SIG-M5 treated with dmso at 0.1 percent for 504 hours (cell line): ENCODE measurements at regions not wholly inside any gene's neighbourhood (a gene's known extent, or its start where the extent isn't known, plus 50 kb on each side); places are given as distances from the start of the nearest gene placed in this dataset.

Experiments
- DNase-seq: peaks from one replicate; lab custom pipeline; 2025; ENCODE audit not compliant: unreplicated experiment; lab: John Stamatoyannopoulos, UW

DNA sequence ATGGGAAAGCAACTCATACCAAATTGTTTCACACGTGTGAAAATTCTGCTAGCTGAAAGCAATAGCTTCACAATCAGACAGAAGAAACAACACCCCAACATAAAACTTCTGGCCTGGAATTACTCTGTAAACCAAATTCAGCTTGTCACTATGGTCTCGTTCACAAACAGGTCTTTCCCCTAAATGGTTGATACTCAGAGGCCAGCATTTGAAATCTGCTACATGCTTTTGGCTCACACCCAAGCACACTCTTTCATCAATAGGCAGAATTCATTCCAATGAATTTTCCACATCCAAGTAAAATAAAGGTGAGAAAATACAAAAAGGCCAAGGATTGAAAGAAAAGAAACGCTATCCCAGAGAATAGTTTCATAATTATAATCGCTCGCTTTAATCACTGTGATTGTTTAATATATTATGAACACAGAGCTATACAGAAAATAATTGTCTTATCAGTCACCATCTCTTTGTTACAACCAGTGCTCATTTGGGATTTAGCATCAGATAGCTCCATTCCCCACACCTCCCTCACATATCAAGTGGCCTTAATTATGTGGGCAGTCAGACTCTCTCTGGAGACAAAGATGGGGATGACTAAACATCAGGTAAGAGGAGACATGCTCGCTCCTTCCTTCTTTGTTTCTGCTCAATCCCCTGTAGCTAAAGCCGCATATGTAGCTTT lies 503.8 kb upstream of the ARRDC4 start:
- DNase-seq = no peak

- no peak for DNase-seq
Observed at GRCh38 chr15:97457203-97457847, 503.2 kb upstream of the ARRDC4 start.

- DNase-seq = no peak
Observed at GRCh38 chr15:97459771-97460170, 500.7 kb upstream of the ARRDC4 start.

GRCh38 chr15:97461226-97461625 lies 499.3 kb upstream of the ARRDC4 start:
- no peak for DNase-seq

GRCh38 chr15:97463696-97464095 lies 496.8 kb upstream of the ARRDC4 start:
- no peak for DNase-seq

DNA sequence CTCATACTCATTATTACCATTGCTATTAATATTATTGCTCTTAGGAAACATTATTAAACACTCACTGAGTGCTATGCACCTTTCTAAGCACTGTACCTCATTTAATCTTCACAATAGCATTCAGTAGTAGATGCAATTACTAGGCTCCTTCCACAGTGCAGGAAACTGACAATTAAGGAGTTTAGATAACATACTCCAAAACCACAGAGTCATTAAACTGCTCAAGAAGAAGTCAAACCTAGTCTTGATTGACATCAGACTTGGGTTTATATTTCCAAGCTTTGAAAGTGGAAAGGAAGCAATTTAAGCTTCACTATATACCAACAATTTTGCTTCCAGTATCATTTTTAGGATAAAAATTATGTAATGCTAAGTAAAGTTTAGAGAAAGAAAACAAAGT lies 490.1 kb upstream of the ARRDC4 start:
- DNase-seq = no peak

DNA sequence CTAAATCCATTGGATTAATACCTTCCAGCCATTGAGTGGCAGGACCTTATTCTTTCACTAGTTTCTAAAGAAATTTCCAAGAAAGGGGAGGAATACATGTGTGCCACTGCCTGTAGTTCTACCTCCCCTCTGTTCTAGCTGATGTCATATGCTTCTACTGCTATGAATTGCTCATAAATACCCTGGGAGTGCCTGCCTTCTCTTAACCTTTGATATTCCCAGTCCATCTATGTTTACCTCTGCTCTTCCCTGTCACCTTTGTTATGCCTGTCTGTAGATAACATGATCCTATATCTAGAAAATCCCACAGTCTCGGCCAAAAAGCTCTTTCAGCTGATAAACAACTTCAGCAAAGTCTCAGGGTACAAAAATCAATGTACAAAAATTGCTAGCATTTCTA lies 486.9 kb upstream of the ARRDC4 start:
- DNase-seq = no peak

DNA sequence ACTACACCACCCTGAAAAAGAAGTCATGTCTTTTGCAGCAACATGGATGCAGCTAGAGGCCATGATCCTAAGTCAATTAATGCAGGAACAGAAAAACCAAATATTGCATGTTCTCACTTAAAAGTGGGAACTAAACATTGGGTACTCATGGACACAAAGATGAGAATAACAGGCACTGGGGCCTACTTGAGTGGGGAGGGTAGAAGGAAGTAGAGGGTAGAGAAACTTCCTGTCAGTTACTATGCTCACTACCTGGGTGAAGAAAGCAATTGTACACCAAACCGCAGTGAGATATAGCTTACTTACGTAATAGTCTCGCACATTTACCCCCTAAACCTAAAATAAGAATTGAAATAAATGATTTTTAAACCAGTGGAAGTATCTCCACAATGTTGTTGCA lies 480.5 kb upstream of the ARRDC4 start:
- DNase-seq = peak; percentile 32

DNA sequence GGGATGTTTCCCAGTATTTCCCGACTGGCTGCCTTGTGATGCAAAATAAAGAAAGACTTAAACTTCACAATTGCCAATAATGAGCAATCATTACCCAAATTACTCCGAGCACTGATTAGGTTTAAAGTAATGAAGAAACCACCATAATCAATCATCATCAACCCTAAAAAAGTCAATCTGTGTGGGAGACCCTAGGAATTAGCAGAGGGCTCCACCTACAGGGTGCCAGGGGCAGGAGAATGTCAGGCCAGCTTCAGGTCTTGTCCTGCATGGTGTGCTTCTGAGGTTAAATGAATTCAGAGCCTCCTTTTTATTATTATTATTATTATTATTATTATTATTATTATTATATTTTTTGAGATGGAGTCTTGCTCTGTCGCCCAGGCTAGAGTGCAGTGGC lies 478.0 kb upstream of the ARRDC4 start:
- DNase-seq = no peak

- DNase-seq = no peak
Observed at GRCh38 chr15:97483232-97483631, 477.3 kb upstream of the ARRDC4 start.

GRCh38 chr15:97490429-97490828 lies 470.1 kb upstream of the ARRDC4 start:
- DNase-seq = no peak

DNA sequence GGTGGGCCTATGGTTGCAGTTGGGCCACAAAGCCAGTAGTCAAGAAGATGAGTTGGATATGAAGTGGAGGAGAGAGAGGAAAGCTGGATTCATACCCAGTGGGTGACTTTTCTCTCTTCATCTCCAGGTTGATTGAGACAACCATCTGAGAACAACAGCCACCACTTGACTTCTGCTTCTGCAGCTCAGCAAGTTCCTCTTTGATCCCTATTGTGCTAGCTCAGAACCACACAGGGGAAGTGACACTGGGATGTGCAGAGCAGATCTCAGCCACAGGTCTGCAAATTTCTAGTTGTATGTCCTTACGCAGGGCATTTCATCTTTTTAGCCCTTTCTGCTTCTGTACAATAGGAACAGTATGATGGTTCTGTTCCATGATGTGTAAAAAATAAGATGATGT lies 459.2 kb upstream of the ARRDC4 start:
- peak; percentile 95 for DNase-seq

- DNase-seq = no peak
Observed at GRCh38 chr15:97502038-97502437, 458.5 kb upstream of the ARRDC4 start.

- peak; percentile 93 for DNase-seq
Observed at GRCh38 chr15:97504031-97504792, 456.3 kb upstream of the ARRDC4 start.

DNA sequence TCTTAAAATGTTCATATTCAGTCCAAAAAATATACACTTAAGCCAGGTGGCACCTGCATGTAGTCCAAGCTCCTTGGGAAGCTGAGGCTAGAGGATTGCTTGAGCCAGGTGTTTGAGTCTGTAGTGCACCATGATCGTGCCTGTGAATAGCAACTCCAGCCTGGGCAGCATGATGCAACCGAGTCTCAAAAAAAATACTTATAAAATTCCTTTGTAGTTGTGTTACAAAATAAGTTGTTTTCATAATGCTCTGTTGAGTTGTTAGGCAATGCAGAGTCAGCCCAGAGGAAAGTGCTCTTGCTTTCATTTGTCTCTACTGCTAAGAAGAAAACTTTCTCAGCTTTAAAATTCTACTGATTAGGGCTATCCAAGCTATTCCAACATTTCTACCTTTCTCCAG lies 442.8 kb upstream of the ARRDC4 start:
- peak; percentile 68 for DNase-seq

GRCh38 chr15:97520689-97521088 lies 439.8 kb upstream of the ARRDC4 start:
- DNase-seq = no peak

DNA sequence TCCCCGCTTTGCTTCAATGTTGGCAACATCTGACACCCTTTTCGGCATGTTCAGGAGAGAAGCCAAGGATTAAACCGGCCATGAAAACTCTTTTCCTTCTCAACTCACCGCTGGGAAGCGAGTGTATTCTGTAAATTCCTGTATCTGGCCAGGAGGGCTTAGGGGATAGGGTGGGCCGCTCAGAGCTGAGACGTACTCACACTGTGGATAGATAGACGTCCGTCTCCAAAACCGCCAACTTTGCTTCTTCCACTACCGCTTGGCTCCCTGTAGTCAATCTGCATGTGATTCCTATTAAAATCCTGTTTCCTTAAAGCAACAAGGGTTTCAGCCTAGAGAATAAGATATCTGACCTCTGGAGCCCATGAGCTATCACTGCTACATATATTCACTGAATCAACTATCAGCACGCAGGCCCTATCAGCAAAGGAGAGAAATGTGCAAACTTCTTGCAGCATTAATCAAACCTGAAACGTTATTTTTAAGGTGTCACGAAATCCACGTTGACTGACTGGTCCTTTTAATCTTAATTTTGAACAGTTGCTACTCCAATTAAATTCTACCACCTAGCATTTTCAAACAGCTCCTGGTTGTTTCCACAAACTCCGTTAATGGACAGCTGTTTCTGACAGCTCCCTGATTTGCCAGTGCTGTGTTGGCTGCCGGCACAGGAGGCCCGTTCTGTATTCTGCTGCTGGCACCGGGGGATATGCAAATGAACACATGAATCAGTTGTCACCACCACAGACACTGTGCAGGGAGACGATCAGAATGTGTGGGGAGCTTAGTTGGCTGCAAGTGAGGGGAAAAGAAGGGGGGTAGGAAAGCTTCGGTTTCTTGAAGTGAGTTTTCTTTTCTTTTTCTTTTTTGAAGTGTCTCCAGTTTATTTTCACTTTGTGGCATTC lies 438.9 kb upstream of the ARRDC4 start:
- DNase-seq = no peak

DNA sequence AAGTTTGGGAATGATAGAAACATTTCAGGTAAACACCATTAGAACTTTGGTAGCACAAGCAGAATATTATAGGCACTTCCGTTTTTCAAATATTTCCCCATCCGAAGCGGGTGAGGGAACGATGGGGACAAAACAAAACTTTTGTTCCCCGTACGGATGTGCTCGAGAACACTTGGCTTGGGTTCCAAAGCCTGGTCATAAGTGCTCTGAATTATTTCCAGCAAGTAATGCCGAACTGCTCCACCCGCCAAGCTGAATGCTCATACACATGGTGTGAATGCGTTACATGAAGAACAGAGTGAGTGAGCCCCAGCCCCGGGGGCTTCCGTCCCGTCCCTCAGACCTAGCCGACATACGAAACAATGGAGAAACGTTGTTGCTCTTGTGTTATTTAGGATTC lies 438.2 kb upstream of the ARRDC4 start:
- no peak for DNase-seq

DNA sequence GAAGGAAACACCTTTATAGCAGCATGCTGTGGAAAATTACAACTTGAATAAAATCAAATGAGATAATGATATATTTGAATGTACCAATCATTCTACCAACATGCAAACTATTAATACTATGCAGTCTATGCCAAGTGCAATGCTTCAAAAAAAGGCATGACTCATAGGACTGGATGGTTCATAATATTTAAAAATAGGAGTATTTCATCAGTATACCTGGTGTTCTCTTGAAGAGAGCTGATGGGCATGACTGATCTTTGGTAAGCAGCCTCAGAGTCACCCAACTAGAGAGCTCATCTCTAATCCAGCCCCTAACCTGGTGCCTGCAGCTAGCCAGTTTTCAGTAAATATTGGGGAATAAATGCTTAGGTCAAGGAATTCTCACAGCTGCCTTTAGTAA lies 434.7 kb upstream of the ARRDC4 start:
- no peak for DNase-seq

- DNase-seq = no peak
Observed at GRCh38 chr15:97528238-97528637, 432.3 kb upstream of the ARRDC4 start.

DNA sequence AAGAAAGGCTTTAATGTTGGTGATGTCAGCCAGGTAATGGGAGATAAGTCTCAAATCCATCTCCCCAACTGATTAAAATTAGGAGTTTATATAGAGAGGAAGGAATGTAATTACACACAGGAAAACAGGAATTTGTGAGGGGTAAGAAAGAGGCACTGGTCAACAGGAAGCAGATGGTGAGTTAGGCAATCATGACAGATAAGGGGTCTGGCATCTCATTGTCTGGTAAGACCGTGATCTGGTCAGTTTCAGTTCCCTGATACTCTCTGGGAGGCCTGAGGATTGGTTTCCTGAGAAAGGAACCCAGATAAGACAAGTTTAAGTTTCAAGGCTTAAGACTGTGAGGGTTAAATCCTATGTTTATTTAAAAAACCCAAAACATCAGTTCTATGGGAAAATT lies 414.7 kb upstream of the ARRDC4 start:
- peak; percentile 73 for DNase-seq
